ENCODE measurements at regions not wholly inside any gene's neighbourhood (a gene's known extent, or its start where the extent isn't known, plus 50 kb on each side); places are given as distances from the start of the nearest gene placed in this dataset.
A peak's percentile ranks its signal among the peaks of the same experiment; 100 is the strongest.
"Not testable (repeated sequence)": the region's sequence is repeated elsewhere in the genome, so short reads cannot be mapped to it uniquely, and the experiment has no call there.

- ATAC-seq = no peak
- no peak for TF ChIP-seq ESRRG (CRISPR knock-in tag; IDR thresholded peaks at IDR 0.05)
Measured at GRCh38 chr7:101728128-101728527, 89.3 kb upstream of the CUX1 start.

GRCh38 chr7:101728873-101729240 lies 88.6 kb upstream of the CUX1 start:
- ATAC-seq = not testable (repeated sequence)

GRCh38 chr7:101729241-101729883 lies 88.1 kb upstream of the CUX1 start:
- TF ChIP-seq ISL1 (CRISPR knock-in tag; IDR thresholded peaks at IDR 0.05) (peak; percentile 17; the same call in 1 of the 2 replicates), RARB (CRISPR knock-in tag; IDR thresholded peaks at IDR 0.05) (no peak)
- ATAC-seq = peak; percentile 92

GRCh38 chr7:101731502-101732084 lies 85.8 kb upstream of the CUX1 start:
- ATAC-seq = no peak
- TF ChIP-seq TCF4 (CRISPR knock-in tag; IDR thresholded peaks at IDR 0.05; ENCODE audit: borderline replicate concordance) (peak; percentile 30; the same call in 1 of the 2 replicates), ESRRG (CRISPR knock-in tag; IDR thresholded peaks at IDR 0.05) (no peak)

- ATAC-seq = peak; percentile 49
- TF ChIP-seq ZNF565 (CRISPR knock-in tag; conservative IDR thresholded peaks at IDR 0.05; ENCODE audit: low read depth) = no peak
Measured at GRCh38 chr7:101733713-101734475, 83.5 kb upstream of the CUX1 start.

- TF ChIP-seq CSRNP3 (CRISPR knock-in tag; IDR thresholded peaks at IDR 0.05) (no peak), CREB5 (CRISPR knock-in tag; IDR thresholded peaks at IDR 0.05; ENCODE audit: low read depth) (no peak), TSHZ2 (CRISPR knock-in tag; IDR thresholded peaks at IDR 0.05) (no peak), PATZ1 (CRISPR knock-in tag; IDR thresholded peaks at IDR 0.05; ENCODE audit: borderline replicate concordance) (no peak), BACH2 (CRISPR knock-in tag; IDR thresholded peaks at IDR 0.05; ENCODE audit: borderline replicate concordance) (no peak), ESRRG (CRISPR knock-in tag; IDR thresholded peaks at IDR 0.05) (no peak), ZC3H10 (CRISPR knock-in tag; IDR thresholded peaks at IDR 0.05) (no peak)
- ATAC-seq = peak; percentile 15; the same call in 1 of the 3 replicates
Measured at GRCh38 chr7:101736084-101736483, 81.3 kb upstream of the CUX1 start.

GRCh38 chr7:101739775-101740398 lies 77.5 kb upstream of the CUX1 start:
- no peak for ATAC-seq
- TF ChIP-seq ZNF565 (CRISPR knock-in tag; conservative IDR thresholded peaks at IDR 0.05; ENCODE audit: low read depth) (no peak), ZFP3 (CRISPR knock-in tag; IDR thresholded peaks at IDR 0.05) (no peak), POU6F1 (CRISPR knock-in tag; IDR thresholded peaks at IDR 0.05; ENCODE audit: borderline replicate concordance, low read depth) (no peak), ISL1 (CRISPR knock-in tag; IDR thresholded peaks at IDR 0.05) (no peak), PATZ1 (CRISPR knock-in tag; IDR thresholded peaks at IDR 0.05; ENCODE audit: borderline replicate concordance) (no peak), ARNTL (CRISPR knock-in tag; IDR thresholded peaks at IDR 0.05; ENCODE audit: borderline replicate concordance, low read depth) (no peak), SNAI2 (CRISPR knock-in tag; IDR thresholded peaks at IDR 0.05) (no peak)
